ENCODE measurements at regions not wholly inside any gene's neighbourhood (a gene's known extent, or its start where the extent isn't known, plus 50 kb on each side); places are given as distances from the start of the nearest gene placed in this dataset.

GRCh38 chr14:42855085-42855484 lies 1248.4 kb downstream of the LRFN5 start:
- no peak for TF ChIP-seq EZH2phosphoT487 (IDR thresholded peaks at IDR 0.05; ENCODE audit: borderline replicate concordance, low read length)
- TF ChIP-seq, protein P1, sequence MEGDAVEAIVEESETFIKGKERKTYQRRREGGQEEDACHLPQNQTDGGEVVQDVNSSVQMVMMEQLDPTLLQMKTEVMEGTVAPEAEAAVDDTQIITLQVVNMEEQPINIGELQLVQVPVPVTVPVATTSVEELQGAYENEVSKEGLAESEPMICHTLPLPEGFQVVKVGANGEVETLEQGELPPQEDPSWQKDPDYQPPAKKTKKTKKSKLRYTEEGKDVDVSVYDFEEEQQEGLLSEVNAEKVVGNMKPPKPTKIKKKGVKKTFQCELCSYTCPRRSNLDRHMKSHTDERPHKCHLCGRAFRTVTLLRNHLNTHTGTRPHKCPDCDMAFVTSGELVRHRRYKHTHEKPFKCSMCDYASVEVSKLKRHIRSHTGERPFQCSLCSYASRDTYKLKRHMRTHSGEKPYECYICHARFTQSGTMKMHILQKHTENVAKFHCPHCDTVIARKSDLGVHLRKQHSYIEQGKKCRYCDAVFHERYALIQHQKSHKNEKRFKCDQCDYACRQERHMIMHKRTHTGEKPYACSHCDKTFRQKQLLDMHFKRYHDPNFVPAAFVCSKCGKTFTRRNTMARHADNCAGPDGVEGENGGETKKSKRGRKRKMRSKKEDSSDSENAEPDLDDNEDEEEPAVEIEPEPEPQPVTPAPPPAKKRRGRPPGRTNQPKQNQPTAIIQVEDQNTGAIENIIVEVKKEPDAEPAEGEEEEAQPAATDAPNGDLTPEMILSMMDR (IDR thresholded peaks at IDR 0.05; ENCODE audit: low read depth, low read length, poor library complexity, severe bottlenecking): no peak
